ENCODE measurements at regions not wholly inside any gene's neighbourhood (a gene's known extent, or its start where the extent isn't known, plus 50 kb on each side); places are given as distances from the start of the nearest gene placed in this dataset.

DNA sequence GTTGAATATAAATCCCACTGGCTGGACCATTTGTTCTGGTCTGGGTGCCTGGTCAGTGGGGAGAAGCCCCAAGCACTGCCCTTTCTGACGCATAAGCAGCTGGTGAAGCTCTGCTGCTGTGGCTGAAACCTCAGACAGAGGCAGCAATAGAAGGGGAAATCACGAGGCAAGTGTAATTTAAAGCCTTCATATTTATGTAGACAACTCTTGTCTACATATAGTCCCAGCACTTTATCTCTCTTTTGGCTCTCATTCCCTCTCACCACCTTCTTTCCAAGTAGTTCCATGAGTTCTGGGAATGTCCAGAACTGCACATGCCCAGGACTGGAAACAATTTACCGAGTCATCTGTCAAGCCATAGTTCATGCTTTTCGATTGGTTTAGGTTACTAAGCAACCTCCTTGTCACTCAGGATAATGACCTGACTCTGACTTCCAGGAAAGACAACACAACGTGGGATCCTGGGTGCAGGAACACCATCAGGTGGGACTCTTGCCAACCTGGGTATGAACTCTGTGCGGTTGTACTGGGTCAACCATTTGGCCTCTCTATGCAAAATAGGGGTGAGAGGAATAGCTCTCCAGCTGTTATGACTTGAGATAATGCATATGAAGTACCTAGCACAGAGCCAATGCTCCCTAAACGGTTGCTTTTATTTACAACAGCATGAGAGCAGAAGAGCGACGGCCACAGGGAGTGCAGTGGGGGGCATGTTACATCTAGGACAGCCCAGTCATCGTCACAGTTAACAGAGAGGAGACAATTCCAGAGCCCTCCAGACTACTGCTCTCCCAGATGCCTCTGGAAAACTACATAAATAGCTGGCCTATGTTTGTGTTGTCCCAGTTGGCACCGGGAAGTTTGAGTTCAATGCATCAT is 321.9 kb downstream of the FOXO1 start:
- peak overlapping the region in 2 of 3 donors; percentile 14 to 17 for H3K4me3 ChIP-seq
- ATAC-seq (peak; percentile 58 to 84 (median 73)), DNase-seq (peak; percentile 65 to 93 (median 83))
- H3K27me3 ChIP-seq, result no peaks in the 10 kb centered on the region
- no peaks in the 10 kb centered on the region for H3K9me3 ChIP-seq
- peak; percentile 28 for TF ChIP-seq POLR2A (IDR thresholded peaks at IDR 0.05)
- TF ChIP-seq, protein P1, sequence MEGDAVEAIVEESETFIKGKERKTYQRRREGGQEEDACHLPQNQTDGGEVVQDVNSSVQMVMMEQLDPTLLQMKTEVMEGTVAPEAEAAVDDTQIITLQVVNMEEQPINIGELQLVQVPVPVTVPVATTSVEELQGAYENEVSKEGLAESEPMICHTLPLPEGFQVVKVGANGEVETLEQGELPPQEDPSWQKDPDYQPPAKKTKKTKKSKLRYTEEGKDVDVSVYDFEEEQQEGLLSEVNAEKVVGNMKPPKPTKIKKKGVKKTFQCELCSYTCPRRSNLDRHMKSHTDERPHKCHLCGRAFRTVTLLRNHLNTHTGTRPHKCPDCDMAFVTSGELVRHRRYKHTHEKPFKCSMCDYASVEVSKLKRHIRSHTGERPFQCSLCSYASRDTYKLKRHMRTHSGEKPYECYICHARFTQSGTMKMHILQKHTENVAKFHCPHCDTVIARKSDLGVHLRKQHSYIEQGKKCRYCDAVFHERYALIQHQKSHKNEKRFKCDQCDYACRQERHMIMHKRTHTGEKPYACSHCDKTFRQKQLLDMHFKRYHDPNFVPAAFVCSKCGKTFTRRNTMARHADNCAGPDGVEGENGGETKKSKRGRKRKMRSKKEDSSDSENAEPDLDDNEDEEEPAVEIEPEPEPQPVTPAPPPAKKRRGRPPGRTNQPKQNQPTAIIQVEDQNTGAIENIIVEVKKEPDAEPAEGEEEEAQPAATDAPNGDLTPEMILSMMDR (IDR thresholded peaks at IDR 0.05), result no peak
- peak overlapping the region; percentile 59 to 100 (median 96) for H3K27ac ChIP-seq
- peaks cover 0 to 4% (median 0%) of the 10 kb centered on the region in 4 donors for H3K36me3 ChIP-seq
- 22% methylated on average over 9 of the region's 11 CpGs for WGBS (ENCODE audit: insufficient coverage, low coverage, low lambda C conversion rate, missing lambda C conversion rate)
- peaks cover 0 to 52% (median 19%) of the 10 kb centered on the region in 4 donors for H3K4me1 ChIP-seq
- intact Hi-C loops (cut with DNase I), result loop anchor here in 1 of 2 donors (10.0 kb wide), 1 partner anchor 130 kb away; no protein-coding TSS in a partner anchor

DNA sequence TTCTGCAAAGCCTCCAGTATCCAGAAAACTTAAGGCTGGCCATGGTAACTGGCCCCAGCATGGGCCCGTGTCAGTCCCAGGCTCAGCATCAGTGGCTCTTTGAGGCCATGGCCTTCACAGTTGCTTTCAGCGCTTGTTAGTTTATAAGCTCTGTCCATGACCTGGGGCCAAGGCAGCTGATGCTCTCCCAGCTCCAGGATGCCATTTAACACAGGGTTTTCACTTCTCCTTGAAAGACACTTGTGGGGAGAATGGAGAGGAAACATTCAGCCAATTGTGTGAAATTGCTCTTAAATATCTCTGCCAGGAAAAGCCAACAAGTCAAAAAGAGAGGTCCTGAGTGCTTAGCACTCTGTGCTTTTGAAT is 321.3 kb downstream of the FOXO1 start:
- Histone ChIP-seq H3K27ac (peak overlapping the region; percentile 45 to 100 (median 96)), H3K9me3 (no peaks in the 10 kb centered on the region), H3K4me3 (peak overlapping the region in 2 of 3 donors; percentile 14 to 17), H3K27me3 (no peaks in the 10 kb centered on the region), H3K36me3 (peaks cover 0 to 4% (median 0%) of the 10 kb centered on the region in 4 donors), H3K4me1 (peaks cover 0 to 52% (median 19%) of the 10 kb centered on the region in 4 donors)
- ATAC-seq (peak in 2 of 4 donors; percentile 0 to 1), DNase-seq (no peak)
- WGBS (ENCODE audit: insufficient coverage, low coverage, low lambda C conversion rate, missing lambda C conversion rate), result 30% methylated on average over 2 of the region's 2 CpGs
- intact Hi-C loops (cut with DNase I), result loop anchor here in 1 of 2 donors (10.0 kb wide), 1 partner anchor 130 kb away; no protein-coding TSS in a partner anchor
- TF ChIP-seq POLR2A (IDR thresholded peaks at IDR 0.05), result no peak
- TF ChIP-seq, protein P1 (IDR thresholded peaks at IDR 0.05), result no peak

DNA sequence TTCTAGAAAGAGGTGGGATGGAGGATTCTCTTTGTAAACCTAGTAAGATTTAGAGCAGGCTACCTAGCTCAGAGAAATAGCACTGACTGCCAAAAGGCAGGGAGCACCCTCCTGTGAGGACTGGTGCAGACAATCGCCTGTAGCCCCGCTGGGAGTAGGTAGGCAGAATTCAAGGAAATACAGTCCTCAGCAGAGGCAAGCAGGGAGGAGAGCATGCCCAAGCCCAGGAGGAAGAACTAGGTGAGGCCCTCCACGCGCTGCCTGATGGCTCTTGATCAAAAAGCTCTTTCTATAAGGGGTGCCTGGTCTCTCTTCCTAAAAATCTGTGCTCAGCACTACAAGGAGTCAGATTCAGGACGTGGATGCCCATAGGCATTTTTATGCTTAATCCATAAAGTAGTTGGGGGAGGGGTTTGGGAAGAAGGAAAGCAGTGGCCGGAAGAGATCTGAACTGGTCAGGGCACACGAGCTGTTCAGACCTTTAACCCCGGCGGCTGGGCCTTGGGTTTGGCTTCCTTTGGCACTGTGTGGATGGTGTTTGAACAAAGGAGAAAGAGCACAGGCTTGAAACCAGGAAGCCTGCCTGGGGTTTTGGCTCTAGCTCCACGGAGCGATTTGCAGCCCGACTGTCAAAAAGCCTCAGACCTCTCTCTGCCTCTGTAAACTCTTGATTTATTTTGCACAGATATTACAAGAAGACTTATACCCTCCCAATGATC is 320.6 kb downstream of the FOXO1 start:
- no peaks in the 10 kb centered on the region for H3K9me3 ChIP-seq

DNA sequence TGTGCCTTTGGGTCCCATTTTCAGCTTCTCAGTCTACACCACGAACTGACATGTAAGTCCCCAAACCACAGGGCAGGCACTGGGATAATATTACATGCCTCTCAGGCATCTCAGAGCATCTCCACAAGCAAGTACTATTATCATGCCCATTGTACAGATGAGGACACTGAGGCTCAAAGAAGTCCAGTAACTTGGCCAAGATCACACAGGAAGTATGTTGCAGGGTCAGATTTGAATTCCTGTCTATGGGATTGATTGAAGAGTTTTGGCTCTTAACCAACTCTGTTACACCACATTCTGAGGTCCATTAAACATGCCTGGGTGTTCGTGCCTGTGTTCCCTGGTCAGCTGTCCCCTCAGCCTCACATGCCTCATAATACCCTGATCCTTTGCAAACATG is 319.8 kb downstream of the FOXO1 start:
- Histone ChIP-seq H3K27me3 (no peaks in the 10 kb centered on the region), H3K27ac (peak overlapping the region; percentile 41 to 100 (median 96)), H3K4me3 (peak overlapping the region in 2 of 3 donors; percentile 3 to 12), H3K36me3 (no peaks in the 10 kb centered on the region), H3K9me3 (no peaks in the 10 kb centered on the region), H3K4me1 (peaks cover 0 to 59% (median 19%) of the 10 kb centered on the region in 4 donors)
- DNase-seq (no peak), ATAC-seq (peak in 3 of 4 donors; percentile 1 to 4 (median 3))
- intact Hi-C loops (cut with DNase I), result loop anchor here in 1 of 2 donors (10.0 kb wide), 1 partner anchor 128 kb away; no protein-coding TSS in a partner anchor
- no peak for TF ChIP-seq POLR2A (IDR thresholded peaks at IDR 0.05)
- TF ChIP-seq, protein P1 (IDR thresholded peaks at IDR 0.05), result no peak
- 30% methylated on average over 2 of the region's 2 CpGs for WGBS (ENCODE audit: insufficient coverage, low coverage, low lambda C conversion rate, missing lambda C conversion rate)

More for the DNA sequence above, 320.6 kb downstream of the FOXO1 start:
- peaks cover 0 to 53% (median 18%) of the 10 kb centered on the region in 4 donors for H3K4me1 ChIP-seq
- no peak for TF ChIP-seq POLR2A (IDR thresholded peaks at IDR 0.05)
- TF ChIP-seq, protein P1 (IDR thresholded peaks at IDR 0.05), result no peak
- H3K27me3 ChIP-seq, result no peaks in the 10 kb centered on the region
- peaks cover 0 to 4% (median 0%) of the 10 kb centered on the region in 4 donors for H3K36me3 ChIP-seq
- H3K27ac ChIP-seq, result peak overlapping the region; percentile 45 to 100 (median 96)
- 43% methylated on average over 11 of the region's 12 CpGs for WGBS (ENCODE audit: insufficient coverage, low coverage, low lambda C conversion rate, missing lambda C conversion rate)
- peak; percentile 81 to 91 (median 91) for DNase-seq
- peak; percentile 54 to 72 (median 70) for ATAC-seq
- intact Hi-C loops (cut with DNase I), result loop anchor here in 1 of 2 donors (10.0 kb wide), 1 partner anchor 129 kb away; no protein-coding TSS in a partner anchor
- H3K4me3 ChIP-seq, result peak overlapping the region in 2 of 3 donors; percentile 12 to 17

Data from right lobe of liver (tissue), 6 donors.